ENCODE measurements at regions not wholly inside any gene's neighbourhood (a gene's known extent, or its start where the extent isn't known, plus 50 kb on each side); places are given as distances from the start of the nearest gene placed in this dataset.

DNA sequence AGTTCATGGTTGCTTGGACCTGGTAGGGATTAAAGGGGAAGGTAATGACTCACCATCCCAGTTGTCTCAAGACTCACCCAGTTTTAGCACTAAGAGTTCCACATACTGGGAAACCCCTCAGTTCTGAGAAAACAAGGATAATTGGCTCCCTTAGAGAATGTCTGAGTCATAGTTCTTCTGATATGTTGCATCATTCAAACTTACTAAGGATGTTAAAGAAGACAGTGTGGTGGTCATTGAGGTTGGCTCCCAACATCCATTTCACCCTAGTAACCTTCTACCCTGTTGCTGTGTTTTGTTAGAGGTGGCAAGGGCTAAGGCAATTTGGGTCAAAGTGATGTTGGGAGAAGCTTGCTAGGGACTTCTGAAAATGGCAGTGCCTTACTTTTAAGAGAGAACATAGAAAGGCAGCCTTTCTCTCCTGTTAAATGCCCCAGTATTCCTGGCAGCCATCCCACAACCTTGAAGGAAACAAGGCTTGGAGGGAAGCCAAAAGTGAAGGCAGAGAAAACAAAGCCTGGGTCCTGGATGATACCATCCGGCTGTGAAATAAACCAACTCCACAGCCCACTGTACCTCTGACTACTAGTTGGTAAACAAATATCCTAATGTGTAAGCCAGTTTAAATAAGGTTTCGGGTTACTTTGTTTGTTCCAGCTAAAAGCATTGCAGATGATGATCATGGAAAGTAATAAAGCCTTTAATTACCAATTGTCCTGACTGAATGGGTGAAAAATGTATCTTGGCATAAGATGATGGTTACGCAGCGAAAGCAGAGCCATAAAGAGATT is 80.4 kb upstream of the ADAMTSL1 start:
- DNase-seq (ENCODE audit: low spot score), result peak; percentile 66

DNA sequence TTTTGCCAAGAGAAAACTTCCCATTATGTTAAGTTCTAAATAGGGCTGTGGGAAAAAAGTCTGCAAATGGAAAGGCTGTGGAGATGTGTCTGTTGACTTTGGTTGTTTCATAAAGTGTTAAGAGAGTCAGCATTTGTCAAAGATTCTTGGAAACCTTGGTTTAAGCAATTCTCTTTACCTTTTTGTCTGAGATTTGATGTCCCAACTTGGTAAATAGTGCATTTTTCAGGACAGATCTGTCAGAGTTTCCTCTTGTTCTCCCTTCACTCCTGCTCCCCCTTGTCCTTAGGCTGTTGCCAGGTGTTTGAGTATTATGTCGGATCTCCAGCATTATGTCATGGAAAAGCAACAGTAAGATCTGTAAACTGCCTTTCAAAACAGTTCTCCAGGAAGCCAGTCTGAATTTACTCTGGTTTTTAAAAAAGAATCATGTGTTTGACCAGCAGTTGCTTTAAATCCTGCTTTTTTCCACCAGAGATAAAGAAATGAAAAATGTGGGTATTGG is 79.1 kb upstream of the ADAMTSL1 start:
- DNase-seq (ENCODE audit: low spot score), result no peak

DNA sequence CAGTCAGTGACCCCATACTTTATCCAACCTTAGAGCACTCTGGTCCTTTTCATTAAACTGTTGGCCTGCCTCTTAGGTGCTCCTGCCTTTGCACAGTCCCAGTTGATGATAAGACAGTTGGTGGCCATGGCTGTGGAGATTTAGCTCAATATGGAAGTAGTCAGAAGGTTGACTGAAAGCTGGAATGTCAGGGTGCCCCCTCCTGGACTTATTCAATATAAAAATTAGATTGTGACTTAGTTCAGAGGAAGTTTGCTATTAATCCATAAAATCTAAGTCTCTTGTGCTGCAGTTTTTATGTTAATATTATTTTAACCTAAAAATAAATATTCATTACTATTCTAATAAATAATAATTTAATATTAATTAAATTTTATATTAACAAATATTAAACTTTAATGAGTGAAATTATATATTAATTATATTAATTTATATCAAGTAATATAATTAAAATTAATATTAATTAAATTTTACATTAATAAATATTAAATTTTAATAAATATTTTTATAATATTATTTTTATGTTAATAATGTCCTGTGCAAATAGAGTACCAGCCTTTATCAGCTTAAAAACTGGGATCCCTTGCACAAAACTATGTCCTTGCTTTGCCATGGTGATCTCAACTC is 77.7 kb upstream of the ADAMTSL1 start:
- peak; percentile 33 for DNase-seq (ENCODE audit: low spot score)

DNA sequence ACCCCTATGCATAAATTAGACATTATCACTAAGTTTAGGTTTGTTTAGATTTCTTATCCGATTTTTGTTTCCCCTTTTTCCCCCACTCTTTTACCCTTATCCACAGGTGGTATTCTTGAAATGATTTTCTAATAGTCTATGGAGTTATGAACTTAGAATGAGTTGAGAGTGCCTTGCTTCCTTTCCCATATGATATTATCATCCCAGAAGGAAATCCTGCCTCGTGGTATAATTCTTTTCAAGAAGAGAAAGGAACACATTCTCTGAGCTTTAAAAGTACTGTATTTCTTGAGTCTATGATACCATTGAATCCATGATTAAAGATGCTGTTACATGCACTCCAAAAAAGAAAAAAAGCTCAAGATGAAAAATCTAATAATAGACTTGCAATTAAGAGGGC is 76.9 kb upstream of the ADAMTSL1 start:
- DNase-seq (ENCODE audit: low spot score), result no peak

DNA sequence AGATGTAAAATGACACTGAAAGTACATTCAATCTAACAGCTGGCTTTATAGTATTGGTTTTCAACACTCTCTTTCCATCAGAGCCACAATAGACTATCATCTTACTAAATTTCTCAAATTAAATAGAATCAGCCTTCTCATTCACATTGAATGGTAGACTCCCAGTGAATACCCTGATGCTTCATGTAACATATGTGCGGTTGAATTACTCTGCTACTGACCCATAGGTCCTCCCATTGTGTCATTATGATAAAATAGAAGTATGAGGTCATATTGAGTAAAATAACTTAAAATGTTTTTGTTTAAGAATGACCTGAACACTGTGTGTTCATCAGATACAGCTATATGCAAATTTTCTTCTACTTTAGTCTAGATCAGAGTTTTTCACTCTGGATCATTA is 75.9 kb upstream of the ADAMTSL1 start:
- no peak for DNase-seq (ENCODE audit: low spot score)

DNA sequence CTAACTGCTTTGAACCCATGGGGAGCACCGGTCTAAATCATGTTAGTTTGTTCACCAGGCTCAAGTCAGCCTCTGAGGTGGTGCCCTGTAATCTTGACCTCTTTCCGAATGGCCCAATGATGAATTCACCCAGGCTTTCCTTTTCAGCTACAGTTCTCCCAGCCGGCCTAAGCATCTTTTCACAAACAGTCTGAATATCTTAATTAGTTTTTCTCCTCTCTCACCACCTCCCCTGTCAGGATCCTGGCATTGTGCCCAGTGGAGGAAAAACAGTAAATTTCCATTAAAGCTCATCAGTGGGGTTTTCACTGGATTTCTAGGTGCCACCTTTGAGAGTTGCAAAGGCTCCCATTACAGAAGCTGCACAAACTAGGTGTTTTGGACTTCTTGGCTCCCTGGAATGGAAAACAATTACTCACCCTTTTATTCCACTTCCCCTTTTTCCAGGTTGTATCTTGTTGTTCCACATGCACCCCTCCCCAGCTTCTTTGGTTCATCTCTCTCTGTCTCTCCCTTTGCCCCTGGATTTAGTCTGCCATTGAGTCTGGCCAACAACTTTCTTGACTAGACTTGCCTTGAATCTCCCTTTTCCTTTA is 69.4 kb upstream of the ADAMTSL1 start:
- no peak for DNase-seq (ENCODE audit: low spot score)

DNA sequence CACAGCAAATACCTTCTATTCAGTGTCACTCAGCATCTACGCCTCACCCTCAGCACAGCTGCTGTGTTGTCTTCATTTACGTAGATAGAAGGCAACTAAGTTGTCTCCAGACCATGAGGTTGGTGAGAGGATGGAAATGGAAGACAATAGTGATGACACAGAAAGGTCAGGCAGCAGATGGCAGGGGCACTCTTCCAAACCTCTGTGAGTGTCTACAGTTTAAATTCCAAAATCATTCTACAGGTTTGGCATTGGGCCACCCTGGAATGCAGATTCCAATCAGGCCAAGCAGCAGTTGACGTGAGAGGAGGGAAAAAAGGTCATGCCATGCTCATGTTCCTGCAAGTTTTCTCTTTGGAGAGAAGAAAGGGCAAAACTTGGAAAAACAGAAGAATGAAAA is 68.7 kb upstream of the ADAMTSL1 start:
- DNase-seq (ENCODE audit: low spot score), result no peak

DNA sequence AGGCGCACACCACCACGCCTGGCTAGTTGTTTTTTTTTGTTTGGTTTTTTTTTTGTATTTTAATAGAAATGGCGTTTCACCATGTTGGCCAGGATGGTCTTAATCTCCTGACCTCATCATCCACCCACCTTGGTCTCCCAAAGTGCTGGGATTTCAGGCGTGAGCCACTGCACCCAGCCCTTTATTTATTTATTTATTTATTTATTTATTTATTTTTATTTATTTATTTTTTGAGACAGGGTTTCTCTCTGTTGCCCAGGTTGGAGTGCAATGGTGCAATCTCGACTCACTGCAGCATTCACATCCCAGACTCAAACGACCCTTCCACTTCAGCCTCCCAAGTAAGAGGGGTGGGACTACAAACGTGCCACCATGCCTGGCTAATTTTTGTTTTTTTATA is 63.0 kb upstream of the ADAMTSL1 start:
- no peak for DNase-seq (ENCODE audit: low spot score)

DNA sequence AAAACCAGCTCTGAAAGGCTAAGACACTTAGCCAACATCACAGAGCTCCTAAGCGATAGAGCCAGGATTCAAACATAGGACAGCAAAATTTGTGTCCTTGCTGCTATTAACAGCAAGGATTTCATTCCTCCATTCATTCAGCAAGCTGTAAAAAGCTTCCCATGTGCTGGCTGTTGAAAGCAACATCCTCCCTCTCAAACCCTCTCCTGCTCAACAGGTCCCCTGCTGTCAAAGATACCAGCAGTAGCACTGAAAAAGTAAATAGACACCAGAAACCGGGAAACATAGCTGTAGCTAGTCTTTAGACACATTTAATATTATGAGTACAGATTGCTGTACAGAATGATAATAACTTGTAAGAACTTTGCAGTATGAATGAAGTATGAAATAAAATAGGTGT is 52.6 kb upstream of the ADAMTSL1 start:
- no peak for DNase-seq (ENCODE audit: low spot score)

DNA sequence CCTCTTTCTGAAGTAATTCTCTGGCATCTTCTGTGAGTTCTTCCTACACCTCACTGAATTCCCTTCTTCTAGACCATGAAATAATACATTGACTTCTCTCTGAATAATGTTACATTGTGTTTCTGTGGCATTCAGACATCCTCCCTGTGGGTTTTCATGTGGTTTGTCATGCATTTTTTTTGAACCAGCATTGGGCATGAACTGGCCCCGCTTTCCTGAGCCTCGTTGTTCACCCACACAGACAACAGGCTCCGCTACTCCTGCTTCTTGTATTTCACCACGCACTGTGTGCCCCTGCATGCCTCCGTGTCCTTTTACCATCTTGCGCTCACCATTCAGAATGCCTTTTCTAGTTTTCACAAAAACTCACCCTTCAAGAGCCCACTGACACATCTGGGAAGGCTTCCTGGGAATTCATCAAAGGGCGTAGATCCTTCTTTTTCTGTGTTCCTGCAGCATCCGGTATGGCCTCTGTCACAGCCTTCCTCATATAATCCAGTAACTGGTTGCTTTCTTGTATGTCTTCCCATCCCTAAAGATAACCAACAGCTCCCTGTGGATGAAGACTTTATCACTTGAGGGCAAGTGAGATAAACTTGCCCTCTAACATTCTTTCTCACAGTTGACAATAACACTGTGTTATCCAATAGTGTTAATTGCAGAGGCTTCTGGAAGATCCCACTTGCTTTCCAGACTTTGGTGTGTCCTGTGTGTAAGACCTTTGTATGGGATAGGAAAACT is 51.5 kb upstream of the ADAMTSL1 start:
- DNase-seq (ENCODE audit: low spot score), result no peak

DNA sequence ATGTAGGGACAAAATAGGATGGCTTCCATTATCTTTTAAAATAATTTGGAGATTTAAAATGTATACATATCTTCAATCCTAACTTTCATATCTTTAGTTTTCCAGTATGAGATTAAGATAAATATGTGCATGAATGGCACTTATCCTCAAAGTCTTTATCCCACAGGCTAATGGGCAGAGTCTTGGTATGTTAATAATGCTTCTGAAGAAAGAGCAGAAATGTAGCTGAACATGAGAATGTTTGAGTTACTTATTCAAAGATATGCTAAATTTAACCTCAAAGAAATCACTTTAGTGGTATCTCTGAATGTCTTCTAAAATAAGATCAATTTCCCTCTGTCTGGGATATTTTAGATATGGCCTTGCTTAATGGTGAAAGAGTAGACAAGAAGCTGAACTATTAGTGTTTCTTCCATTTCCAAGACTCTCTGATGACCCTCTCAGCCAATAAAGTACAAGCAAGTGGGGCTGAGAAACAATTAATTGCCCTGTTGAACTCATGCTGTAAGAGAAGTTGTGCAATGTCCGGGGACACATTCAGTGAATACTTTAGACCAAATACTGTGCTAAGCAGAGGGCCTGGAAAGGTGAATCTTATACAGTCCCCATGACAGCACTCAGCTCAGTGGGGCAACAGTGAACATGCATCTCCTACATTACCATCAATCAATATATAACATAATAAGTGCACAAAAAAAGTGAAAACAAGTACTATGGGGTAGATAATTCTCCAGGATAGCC is 50.0 kb upstream of the ADAMTSL1 start:
- DNase-seq (ENCODE audit: low spot score), result no peak

Data from pons (tissue), 1 donor.